ENCODE measurements at regions not wholly inside any gene's neighbourhood (a gene's known extent, or its start where the extent isn't known, plus 50 kb on each side); places are given as distances from the start of the nearest gene placed in this dataset.

- peak; percentile 75; the same call in 1 of the 2 replicates for TF ChIP-seq ZNF592 (IDR thresholded peaks at IDR 0.05)
- no peak for TF ChIP-seq RAD51 (IDR thresholded peaks at IDR 0.05)
- no peak for TF ChIP-seq ZBTB40 (IDR thresholded peaks at IDR 0.05; ENCODE audit: borderline replicate concordance)
- no peak for TF ChIP-seq NR2C2 (IDR thresholded peaks at IDR 0.05; ENCODE audit: borderline replicate concordance, control insufficient read depth, insufficient read length, low read depth)
- TF ChIP-seq MXI1 (IDR thresholded peaks at IDR 0.05; ENCODE audit: low read depth, low read length) = no peak
- no peak for TF ChIP-seq SMAD5 (IDR thresholded peaks at IDR 0.05; ENCODE audit: low read depth)
- peak; percentile 71 for TF ChIP-seq POLR2A (IDR thresholded peaks at IDR 0.05; ENCODE audit: low read depth, low read length)
- no peak; the same call in 1 of the 2 replicates for TF ChIP-seq RB1 (IDR thresholded peaks at IDR 0.05; ENCODE audit: borderline replicate concordance)
- TF ChIP-seq SUZ12 (IDR thresholded peaks at IDR 0.05; ENCODE audit: unreplicated experiment) = no peak
- no peak for TF ChIP-seq MAX (IDR thresholded peaks at IDR 0.05; ENCODE audit: low read depth, low read length)
- 0 out of 2 replicates have a peak, but pooled peaks have one; percentile 2 for TF ChIP-seq BCL11A (IDR thresholded peaks at IDR 0.05; ENCODE audit: low read depth, low read length)
- TF ChIP-seq ZNF384 (IDR thresholded peaks at IDR 0.05; ENCODE audit: borderline replicate concordance, low read depth, low read length) = no peak
- TF ChIP-seq EP300 (IDR thresholded peaks at IDR 0.05; ENCODE audit: borderline replicate concordance in 1 of 2, control insufficient read depth in 1 of 2, low read depth in 2 of 2, low read length in 2 of 2) = no peak
- TF ChIP-seq TAF1 (IDR thresholded peaks at IDR 0.05; ENCODE audit: borderline replicate concordance, low read depth, low read length) = no peak
- TF ChIP-seq RFX5 (IDR thresholded peaks at IDR 0.05; ENCODE audit: low read depth, low read length) = no peak
- peak; percentile 57; the same call in 1 of the 2 replicates for TF ChIP-seq TCF12 (IDR thresholded peaks at IDR 0.05; ENCODE audit: low read depth, low read length)
- TF ChIP-seq RELA (IDR thresholded peaks at IDR 0.05; ENCODE audit: borderline replicate concordance, partially characterized antibody) = no peak
- TF ChIP-seq SMAD1 (IDR thresholded peaks at IDR 0.05; ENCODE audit: low read depth, partially characterized antibody) = no peak
- TF ChIP-seq ZBED1 (IDR thresholded peaks at IDR 0.05; ENCODE audit: borderline replicate concordance) = no peak
- 0 out of 2 replicates have a peak, but pooled peaks have one; percentile 48 for TF ChIP-seq NBN (IDR thresholded peaks at IDR 0.05)
Observed at GRCh38 chr15:31215490-31216214, 111.0 kb upstream of the KLF13 start (continued).
